GM21717 (cell line): ENCODE measurements at regions not wholly inside any gene's neighbourhood (a gene's known extent, or its start where the extent isn't known, plus 50 kb on each side); places are given as distances from the start of the nearest gene placed in this dataset.
"Not testable (repeated sequence)": the region's sequence is repeated elsewhere in the genome, so short reads cannot be mapped to it uniquely, and the experiment has no call there.

ENCODE experiments used
- ATAC-seq: cut with Tn5 transposase; IDR thresholded peaks from one replicate; pipeline ENCODE4 v1.9.1; 2021; ENCODE audit warnings: mild to moderate bottlenecking, moderate library complexity; ENCODE audit not compliant: unreplicated experiment

- no peak for ATAC-seq
Observed at GRCh38 chr4:96395747-96396146, 555.9 kb downstream of the PDHA2 start.

- ATAC-seq, result no peak
Observed at GRCh38 chr4:96406742-96407141, 566.8 kb downstream of the PDHA2 start.

DNA sequence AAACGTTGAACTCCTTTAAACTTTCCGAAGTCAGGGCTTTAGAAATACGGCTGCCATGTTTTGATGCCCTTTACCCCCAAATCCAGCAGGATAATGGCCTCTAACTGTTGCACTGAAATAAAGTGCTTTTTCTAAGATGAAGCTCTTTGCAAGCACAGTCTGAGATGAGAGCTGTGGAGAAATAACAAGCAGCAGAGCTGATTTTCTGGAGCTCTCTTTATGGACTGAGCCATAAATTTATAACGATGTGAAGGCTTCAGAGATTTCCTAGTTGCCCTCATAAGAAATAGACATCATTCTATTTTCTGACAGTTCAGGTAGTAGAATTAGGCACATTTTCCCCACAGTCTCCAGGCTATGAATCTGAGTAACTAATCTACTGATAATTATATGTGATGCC lies 567.3 kb downstream of the PDHA2 start:
- ATAC-seq, result no peak

DNA sequence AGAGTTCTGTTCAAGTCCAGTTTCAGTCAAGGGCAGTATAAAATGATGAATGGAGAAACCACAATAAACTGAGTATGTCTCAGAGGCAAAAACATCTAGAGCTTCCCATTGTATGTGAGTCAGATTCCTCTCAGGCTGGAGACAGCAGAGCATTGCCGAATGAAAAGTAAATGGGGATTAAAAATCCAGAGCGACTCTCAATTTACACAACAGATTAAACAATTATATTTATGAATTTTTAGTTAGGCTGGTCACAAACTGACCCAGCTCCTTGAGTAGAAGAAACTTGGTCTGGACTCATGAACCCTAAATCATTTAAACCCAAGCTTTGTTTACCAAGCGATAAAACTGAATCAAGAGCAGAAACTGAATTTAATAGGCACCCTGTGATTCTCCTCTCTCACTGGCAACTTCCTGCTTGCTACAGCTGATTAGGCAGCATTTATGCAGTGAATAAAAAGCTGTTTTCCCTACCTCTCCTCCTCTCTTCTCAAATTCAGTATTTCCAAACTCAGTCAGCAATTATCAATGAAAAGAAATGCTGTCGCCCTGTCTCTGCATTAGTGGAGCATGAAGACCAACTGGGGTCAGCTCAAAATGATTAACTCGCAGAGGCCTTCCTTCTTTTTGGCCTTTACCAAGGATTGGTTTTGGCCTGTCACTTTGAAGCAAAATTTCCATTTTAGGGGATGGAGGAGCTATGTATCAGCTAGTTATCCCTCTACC lies 568.0 kb downstream of the PDHA2 start:
- ATAC-seq, result no peak

DNA sequence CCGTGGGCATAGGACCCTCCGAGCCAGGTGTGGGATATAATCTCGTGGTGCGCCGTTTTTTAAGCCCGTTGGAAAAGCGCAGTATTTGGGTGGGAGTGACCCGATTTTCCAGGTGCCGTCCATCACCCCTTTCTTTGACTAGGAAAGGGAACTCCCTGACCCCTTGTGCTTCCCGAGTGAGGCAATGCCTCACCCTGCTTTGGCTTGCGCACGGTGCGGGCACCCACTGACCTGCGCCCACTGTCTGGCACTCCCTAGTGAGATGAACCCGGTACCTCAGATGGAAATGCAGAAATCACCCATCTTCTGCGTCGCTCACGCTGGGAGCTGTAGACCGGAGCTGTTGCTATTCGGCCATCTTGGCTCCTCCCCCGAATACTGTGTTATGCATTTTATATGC lies 575.0 kb downstream of the PDHA2 start:
- ATAC-seq, result not testable (repeated sequence)

DNA sequence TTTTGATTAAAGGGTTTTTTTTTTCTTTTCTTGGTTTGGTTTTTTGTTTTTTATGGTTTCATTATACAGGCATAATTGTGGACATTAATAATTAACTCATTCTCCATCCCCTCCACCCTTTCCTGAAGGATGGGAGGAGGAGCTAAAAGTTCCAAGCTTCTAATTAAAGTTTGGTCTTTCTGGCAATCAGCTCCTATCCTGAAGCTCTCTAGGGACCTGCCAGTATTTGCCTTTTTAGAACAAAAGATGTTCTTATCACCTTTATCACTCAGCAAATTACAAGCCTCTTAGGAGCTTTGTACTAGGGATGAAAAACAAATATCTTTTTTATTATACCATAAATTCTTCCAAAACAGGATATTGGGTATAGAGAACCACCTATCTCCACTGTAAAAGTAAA lies 589.8 kb downstream of the PDHA2 start:
- no peak for ATAC-seq

GRCh38 chr4:96431094-96431493 lies 591.2 kb downstream of the PDHA2 start:
- ATAC-seq, result no peak

DNA sequence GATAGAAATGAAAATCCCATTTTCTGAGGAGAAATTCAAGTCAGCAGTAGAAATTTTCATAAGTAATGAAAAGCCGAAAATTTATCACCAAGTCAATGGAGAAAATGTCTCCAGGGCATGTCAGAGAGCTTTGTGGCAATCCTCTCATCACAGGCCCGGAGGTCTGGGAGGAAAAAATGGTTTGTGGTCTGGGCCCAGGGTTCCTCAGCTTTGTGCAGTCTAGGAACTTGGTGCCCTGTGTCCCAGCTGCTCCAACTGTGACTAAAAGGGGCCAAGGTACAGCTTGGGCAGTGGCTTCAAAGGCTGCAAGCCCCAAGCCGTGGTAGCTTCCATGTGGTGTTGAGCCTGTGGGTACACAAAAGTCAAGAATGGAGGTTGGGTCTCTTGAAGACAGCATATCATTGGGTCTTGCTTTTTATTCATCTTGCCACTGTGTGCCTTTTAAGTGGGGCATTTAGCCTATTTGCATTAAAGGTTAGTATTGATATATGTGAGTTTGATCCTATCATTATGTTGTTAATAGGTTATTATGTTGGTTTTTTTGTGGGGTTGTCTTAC lies 608.5 kb downstream of the PDHA2 start:
- ATAC-seq, result no peak

DNA sequence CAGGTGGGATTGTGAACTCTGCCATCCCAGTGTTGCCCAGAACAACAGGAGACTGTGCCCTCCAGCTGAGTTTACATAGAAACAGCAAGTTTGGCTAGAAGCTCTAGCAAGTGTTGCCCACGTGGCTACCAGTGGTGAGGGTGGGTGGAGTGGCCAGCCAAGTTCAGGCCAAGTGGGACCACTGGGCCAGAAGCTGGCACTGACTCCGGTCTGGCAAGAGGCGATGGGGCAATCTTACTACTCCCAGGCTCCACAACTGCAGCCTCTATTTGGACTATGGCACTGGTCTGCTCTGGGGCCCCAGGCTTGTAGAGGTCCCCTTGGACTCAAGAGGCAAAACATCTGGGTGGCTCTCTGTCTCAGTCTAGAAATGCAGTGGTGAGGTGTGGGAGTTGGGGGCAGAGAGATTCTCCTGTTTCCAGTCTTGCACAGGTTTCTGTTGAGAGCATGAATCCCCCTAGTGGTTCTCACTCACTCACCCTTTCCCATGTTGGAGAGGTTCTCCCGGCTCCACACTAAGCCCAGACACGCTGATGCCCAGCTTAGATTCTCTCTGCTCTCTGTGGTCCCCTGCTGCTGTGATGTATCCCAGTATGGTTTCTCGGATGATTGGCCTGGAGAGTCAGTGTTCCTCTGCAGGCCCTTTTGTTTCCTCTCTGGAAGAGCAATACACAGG lies 615.3 kb downstream of the PDHA2 start:
- no peak for ATAC-seq

- not testable (repeated sequence) for ATAC-seq
Observed at GRCh38 chr4:96458031-96458430, 618.1 kb downstream of the PDHA2 start.

- no peak for ATAC-seq
Observed at GRCh38 chr4:96459105-96459504, 619.2 kb downstream of the PDHA2 start.

DNA sequence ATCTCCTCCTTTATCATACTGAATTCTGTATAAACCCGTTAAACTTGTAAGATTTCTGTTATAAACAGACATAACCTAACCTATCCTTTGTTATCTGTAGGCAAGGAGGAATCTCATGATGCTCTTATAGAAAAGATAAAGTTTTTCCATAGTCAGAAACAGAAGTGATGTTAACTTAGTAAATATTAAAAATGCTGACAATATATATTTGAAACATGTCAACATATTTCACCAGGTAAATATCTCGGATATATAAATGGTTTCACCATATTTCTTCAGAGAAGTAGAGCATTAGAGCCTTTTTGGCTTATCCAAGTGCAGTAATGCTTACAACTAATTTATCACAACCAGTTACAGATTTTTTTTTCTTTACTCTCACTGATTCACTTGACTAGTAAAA lies 625.9 kb downstream of the PDHA2 start:
- no peak for ATAC-seq

DNA sequence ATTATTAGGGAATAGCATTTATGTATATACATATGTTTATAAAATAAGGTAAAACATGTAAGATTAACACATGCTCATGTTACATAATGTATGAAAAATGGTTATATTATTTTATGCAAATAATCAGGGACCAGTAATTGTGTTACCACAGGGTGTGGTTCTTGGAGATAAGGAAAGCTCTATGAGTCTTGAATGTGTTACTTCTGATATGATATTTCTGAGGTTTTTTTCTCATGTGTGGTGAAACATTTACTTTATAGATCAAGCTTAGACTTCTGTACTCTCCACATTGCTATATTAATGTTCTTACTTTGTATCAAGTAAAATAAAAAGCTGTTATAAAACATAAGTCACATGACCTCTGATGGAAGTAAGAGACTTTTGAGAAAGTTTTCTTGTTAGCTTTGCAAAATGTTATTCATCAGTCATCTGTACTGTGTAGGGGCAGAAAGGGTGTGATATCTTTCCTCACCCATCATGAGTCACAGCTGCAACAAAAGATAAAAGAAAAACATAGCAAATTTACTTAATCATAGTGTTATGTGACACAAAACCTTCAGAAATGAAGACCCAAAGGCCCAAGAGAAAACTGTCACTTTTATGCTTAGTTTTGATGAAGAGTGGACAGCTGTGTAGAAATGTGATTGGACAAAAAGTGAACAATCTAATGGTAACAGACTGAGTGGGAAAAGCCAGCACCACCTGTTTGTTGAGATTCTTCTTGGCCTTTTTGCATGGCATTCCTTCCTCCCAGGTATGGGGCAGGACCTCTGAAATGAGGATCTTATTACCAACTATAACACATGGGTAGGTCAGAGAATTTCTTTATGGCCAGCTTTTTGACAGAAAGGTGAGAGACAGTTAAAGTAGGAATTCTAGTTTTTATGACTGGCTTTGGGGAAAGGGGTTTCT lies 632.3 kb downstream of the PDHA2 start:
- ATAC-seq, result no peak

- no peak for ATAC-seq
Observed at GRCh38 chr4:96473246-96473645, 633.4 kb downstream of the PDHA2 start.

DNA sequence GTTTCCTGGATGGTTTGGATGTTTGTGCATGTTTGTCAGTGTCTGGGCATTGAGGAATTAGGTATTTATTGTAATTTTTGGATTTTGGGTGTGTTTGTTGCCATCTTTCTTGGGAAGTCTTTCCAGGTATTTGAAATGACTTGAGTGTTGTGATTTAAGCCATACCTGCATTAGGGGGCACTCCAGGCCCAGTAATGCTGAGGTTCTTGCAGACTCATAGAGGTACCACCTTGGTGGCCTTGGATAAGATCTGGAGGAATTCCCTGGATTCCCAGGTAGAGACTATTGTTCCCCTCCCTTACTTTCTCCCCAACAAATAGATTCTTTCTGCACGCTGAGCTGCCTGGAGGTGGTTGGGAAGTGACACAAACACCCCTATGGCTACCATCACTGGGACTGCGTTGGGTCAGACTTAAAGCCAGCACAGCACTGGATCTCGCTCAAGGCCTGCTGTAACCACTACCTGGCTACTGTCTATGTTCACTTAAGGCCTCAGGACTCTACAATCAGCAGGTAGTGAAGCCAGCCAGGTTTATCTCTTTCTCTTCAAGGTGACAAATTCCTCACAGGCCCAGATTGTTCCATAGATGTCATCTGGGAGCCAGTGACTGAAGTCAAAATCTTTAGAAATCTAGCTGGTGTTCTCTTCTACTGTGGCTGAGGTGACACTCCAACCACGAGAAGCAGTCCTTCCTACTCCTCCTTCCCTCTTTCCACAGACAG lies 643.6 kb downstream of the PDHA2 start:
- no peak for ATAC-seq

- ATAC-seq, result no peak
Observed at GRCh38 chr4:96486563-96486962, 646.7 kb downstream of the PDHA2 start.

GRCh38 chr4:96497621-96498020 lies 657.7 kb downstream of the PDHA2 start:
- no peak for ATAC-seq

- no peak for ATAC-seq
Observed at GRCh38 chr4:96504386-96504785, 664.5 kb downstream of the PDHA2 start.

- ATAC-seq, result no peak
Observed at GRCh38 chr4:96509039-96509741, 669.3 kb downstream of the PDHA2 start.

DNA sequence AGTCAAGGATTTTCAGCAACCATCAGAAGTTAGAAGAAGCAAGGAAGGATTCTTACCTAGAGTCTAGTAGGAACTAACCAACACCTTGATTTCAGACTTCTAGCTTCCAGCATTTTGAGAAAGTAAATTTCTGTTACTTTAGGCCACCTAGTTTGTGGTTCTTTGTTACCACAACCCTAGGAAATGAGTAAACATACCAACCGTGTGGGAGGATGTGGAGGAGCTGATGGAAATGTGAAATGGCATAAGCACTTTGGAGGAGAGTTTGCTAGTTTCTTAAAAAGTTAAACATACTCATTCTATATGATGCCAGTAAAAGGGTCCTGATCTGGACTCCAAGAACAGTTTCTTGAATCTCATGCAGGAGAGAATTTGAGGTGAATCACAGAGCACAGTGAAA lies 679.4 kb downstream of the PDHA2 start:
- ATAC-seq, result no peak
